NCI-H1694 treated with DMSO at 0.1 percent for 48 hours (cell line): ENCODE measurements at regions not wholly inside any gene's neighbourhood (a gene's known extent, or its start where the extent isn't known, plus 50 kb on each side); places are given as distances from the start of the nearest gene placed in this dataset.

Source experiments
- DNase-seq: peaks from one replicate; lab custom pipeline; 2025; lab: John Stamatoyannopoulos, UW

GRCh38 chr6:40937491-40937890 lies 101.5 kb downstream of the UNC5CL start:
- DNase-seq = no peak

GRCh38 chr6:40936818-40937251 lies 102.2 kb downstream of the UNC5CL start:
- no peak for DNase-seq

GRCh38 chr6:40933864-40934263 lies 105.2 kb downstream of the UNC5CL start:
- DNase-seq = no peak

DNA sequence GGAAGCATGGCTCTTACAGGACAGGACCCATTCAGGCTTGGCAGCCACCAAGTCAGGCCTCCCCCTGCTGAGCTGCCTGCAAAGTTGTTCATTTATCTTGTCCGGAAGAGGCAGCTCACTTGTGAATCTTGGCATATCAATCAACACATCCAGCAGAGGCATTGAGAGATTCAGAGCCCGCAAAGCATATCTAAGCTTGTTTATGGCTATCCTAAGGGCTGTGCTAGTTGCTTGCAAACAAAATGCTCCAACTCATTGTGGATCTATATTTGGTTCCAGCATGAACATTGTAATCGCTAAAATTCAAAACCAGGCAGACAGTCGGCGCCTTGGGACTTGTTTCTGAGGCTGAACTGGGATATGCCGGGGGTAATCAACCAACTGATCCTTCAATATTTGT lies 106.1 kb downstream of the UNC5CL start:
- no peak for DNase-seq

- DNase-seq = no peak
Observed at GRCh38 chr6:40932366-40932765, 106.7 kb downstream of the UNC5CL start.

GRCh38 chr6:40931931-40932330 lies 107.1 kb downstream of the UNC5CL start:
- no peak for DNase-seq

DNA sequence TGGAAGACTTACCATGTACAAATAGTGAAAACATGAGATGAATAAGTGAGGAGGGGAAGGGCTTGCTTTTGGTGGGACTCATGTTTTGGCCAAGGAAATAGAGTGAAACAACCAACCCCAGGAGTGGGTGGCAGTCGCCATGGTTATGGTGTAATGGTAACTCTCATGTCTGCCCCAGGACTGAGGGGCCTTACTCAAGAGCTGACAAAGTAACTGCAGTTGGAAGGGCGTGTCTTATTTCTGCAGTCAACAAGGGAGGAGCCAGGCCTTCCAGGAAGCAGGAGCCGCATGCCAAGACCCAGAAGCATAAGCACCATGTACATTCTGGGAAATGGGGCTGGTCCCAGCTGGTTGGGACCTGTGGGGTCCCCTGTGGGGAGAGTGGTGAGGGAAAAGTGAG lies 108.5 kb downstream of the UNC5CL start:
- DNase-seq = no peak

GRCh38 chr6:40930045-40930444 lies 109.0 kb downstream of the UNC5CL start:
- no peak for DNase-seq

- no peak for DNase-seq
Observed at GRCh38 chr6:40929176-40929575, 109.8 kb downstream of the UNC5CL start.

DNA sequence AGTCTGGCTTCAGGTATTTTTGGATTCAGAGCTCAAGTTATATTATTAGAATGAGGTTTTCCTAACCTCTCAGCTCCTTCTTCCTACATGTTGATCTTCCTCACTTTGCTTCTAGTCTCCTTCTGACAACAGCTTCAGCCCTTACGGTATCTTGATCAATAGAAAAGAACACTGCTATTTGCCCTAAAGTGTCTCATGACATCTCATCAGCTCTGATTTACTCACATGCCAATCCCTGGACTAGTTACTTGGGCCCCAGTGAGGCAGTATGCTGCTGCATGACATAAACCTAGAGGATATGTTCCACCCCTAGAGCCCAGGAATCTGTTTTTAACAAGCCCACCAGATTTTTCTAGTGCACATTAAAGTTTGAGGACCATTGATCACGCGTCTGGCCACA lies 110.3 kb downstream of the UNC5CL start:
- no peak for DNase-seq

DNA sequence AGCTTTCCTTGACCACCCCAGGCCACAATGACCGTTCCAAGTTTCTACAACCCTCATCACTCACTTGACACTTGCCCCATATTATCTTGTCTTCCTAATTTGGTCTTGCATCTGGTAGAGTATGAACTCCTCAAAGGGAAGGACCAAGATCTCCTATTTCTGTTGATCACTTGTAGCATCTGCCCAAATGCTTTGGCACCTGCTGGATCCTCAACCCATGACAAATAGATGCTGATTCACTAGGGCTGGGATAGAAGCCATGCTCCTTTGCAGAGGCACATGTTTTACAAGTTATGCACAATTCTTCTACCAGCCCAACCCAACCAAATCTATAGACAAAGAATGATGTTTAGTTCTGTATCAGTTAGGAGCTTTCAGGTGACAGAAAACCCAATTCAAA lies 110.7 kb downstream of the UNC5CL start:
- DNase-seq = no peak

DNA sequence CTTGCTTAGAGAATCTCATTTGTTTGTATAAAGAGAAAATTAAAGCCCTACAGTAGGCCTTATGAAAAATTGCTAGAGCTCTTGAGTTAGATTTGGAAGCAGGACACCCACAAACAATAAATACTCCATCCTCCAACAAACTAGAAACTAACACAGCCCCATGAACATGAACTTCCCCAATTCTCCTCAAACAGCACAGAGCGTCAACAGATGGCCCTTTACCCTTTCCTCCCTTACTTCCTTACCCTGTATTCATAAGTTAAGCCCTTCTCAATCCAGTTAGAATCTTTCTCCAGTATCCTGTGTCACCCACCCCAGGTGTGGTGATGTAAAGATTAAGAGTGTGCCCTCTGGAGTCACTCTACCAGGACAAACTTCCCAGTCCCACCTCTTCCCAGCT lies 113.7 kb downstream of the UNC5CL start:
- no peak for DNase-seq

GRCh38 chr6:40924839-40925238 lies 114.2 kb downstream of the UNC5CL start:
- no peak for DNase-seq

DNA sequence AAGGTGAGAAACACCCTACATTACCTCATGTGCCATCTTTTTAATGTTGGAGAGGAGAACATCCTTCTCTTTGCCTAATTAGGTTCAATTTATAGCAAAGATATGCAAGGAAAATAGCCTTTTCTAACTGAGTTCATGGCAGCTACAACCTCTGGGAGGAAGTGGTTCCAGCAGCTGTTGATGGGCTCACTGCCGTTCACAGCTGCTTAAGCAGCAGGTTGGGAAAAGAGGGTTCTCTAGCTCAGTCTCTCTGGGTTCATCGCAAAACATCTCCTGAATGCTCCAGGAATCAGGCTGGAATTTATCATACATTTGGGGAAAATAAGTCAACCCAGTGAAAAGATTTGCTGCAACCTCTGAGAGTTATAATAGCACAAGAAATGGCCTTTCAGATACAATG lies 115.1 kb downstream of the UNC5CL start:
- no peak for DNase-seq

- DNase-seq = no peak
Observed at GRCh38 chr6:40923326-40923725, 115.7 kb downstream of the UNC5CL start.

DNA sequence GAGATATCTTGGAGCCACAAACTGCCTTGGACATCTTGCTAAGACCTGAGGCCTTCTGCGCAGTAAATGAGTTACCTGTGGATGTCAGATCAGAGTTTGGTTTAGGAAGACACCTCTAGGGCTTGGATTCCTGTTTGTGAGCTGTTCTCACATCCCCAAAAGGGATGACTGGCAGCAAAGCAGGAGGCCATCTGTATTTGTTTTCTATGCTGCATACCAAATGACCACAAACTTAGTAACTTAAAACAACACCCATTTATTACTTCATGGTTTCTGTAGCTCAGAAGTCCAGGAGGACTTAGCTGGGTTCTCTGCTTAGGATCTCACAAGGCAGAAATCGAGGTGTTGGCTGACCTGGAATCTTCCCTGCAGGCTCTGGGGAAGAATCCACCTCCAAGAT lies 116.7 kb downstream of the UNC5CL start:
- DNase-seq = no peak

DNA sequence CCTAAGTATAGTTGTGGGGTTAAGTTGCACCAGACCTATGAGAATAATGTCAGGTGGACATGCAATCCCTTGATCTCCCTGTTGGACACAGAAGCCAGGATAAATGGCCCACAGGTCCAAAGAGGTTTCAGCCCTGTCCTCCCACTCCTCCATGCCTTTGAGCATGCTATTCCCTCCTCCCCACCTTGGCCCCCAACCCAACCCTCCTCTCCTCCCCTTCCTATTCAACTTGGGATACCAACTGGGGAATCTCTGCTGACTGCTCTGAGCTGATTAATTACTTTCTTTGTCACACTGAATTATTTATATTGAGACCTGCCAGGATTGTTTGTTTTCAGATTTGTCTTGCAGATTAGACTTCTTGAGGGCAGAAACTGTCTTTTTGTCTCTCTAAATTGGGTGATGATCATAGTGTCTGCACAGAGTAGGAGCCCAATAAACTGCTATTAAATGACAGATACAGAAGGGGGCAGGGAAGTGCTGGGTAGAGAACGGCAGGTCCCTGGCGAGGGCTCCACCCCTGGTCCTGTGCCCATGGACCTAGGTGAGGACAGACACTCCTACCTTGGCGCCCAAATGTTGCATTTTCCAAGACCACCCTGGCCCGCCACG lies 120.9 kb downstream of the UNC5CL start:
- no peak for DNase-seq

GRCh38 chr6:40917603-40918002 lies 121.4 kb downstream of the UNC5CL start:
- no peak for DNase-seq

DNA sequence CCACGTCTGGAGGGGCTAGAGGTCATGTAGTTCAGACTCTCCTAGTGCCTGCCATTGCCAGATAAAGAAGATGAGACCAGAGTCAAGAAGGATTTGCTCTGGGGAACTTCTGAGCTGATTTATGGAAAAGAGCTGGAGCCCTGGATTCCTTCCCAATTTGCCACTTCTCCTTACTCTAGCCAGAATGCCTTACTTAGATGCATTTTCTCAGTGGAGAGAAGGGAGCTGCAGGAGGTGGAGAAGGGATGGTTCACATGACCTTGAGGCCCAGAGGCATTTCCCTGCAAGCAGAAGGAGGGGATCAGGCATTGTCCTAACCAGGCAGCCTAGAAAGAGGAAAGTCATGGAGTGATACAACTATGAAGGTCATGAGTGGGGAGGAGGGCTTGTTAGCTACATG lies 122.2 kb downstream of the UNC5CL start:
- DNase-seq = no peak

DNA sequence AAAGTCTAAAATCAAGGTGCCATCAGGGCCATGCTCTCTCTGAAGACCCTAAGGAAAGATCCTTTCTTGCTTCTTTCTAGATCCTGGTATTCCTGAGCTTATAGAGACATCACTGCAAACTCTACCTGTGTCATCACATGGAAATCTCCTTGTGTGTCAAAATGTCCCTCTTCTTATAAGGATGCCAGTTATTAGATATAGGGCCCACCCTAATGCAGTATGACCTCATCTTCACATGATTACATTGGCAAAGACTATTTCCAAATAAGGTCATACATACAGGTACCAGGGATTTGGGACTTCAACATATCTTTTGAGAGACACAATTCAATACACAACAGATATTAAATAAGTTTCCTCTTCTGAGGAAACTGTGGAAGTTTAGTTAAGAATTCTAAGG lies 123.9 kb downstream of the UNC5CL start:
- no peak for DNase-seq

GRCh38 chr6:40914005-40914404 lies 125.0 kb downstream of the UNC5CL start:
- DNase-seq = no peak

DNA sequence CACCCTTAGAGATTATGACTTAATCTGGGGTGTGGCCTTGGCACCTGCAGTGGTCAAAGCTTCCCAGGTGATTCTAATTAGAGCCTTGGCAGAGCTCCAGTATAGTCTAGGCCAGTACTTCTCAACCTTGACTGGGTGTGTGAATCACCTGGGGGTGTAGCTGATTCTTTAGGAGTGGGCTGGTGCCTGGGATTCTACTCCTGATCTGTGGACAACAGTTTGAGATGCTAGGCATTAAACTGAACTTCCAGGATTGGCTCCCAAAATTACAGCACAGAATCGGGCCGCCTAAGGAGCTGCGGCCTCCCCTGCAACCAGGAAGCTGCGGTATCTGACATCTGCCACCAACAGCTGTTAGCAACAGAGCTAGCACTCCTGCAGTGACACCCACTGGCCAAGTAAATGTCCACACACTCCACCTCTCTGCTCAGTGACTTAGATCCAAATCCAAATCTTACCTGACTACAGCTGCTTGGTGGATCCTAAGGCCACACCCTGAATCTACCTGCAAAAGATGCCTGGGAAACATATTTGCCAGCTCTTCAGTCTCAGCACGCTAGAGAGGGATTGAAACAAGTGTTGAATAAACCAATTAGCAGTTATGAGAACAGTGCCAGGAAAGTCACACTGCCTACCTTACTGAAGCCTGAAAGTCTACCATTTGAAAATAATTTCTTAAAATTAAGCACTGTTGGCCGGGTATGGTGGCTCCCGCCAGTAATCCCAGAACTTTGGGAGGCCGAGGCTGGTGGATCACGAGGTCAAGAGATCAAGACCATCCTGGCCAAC lies 126.7 kb downstream of the UNC5CL start:
- DNase-seq = peak; percentile 83

GRCh38 chr6:40910260-40910893 lies 128.6 kb downstream of the UNC5CL start:
- DNase-seq = no peak
